ENCODE measurements at regions not wholly inside any gene's neighbourhood (a gene's known extent, or its start where the extent isn't known, plus 50 kb on each side); places are given as distances from the start of the nearest gene placed in this dataset.

DNA sequence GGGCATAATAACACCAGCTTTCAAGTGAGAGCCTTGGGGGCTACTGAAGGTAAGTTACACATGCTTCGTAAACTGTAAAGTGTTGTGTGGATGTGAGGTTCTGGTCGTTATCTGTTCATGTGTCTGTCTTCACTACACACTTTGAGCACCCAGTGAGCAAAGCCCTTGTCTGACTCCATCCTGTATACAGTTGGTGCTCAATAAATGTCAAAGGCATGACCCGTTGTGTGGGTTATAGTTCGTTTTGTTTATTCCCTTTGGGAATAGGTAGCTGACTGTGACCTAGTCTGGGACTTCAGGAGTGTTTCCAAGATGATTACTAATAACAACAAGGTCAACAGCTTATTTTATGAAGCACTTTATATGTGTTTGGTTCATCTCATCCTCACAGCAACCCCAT, 146.9 kb downstream of the MIAT start:
- Histone ChIP-seq H3K9me3 (ENCODE audit: control insufficient read depth, low read length) (no peaks in the 10 kb centered on the region), H3K36me3 (ENCODE audit: control insufficient read depth, insufficient read depth, low read length) (no peaks in the 10 kb centered on the region), H3K4me3 (ENCODE audit: extremely low read depth, insufficient read depth, low read length, poor library complexity, severe bottlenecking) (no peak overlapping the region), H3K4me1 (ENCODE audit: control insufficient read depth, insufficient read depth, low read length, poor library complexity, severe bottlenecking) (peaks cover 19% of the 10 kb centered on the region), H3K27ac (ENCODE audit: low read depth, low read length, severe bottlenecking) (no peak overlapping the region)
- WGBS, 2 experiments (ENCODE audit: insufficient coverage in 2 of 2), result 100% methylated on average over 2 of the region's 4 CpGs; no CpG with 5 or more reads in 1 of the 2 experiments

DNA sequence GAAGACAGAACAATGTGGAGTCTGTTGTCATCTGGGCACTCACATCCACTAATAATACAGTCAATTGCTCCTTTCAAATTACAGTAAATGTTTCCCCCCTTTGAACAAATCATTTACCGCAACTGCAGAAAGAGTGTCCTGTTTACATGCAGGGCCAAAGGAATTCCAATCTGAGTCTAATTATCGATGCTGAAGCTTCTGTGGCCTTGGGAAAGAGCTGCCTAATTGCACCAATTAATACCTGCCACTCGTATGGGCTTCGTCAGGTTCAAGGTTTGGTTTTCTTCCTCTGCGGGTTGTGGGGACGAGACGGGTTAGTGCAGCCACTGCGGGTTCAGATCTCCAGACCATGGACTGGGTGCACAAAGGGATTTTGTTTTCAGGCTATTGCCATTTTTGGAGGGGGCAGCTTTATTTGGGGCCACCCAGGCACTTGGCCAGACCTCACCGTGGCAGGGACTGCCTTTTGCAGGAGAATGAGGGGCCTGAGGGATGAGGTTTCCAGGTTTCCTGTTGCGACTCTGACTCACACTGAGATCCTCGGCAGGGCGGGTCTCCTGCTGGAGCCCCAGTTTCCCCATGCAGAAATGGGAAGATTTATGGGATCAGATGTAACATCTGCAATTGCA, 147.6 kb downstream of the MIAT start:
- Histone ChIP-seq H3K27ac (ENCODE audit: low read depth, low read length, severe bottlenecking) (no peak overlapping the region), H3K9me3 (ENCODE audit: control insufficient read depth, low read length) (no peaks in the 10 kb centered on the region), H3K4me1 (ENCODE audit: control insufficient read depth, insufficient read depth, low read length, poor library complexity, severe bottlenecking) (peaks cover 19% of the 10 kb centered on the region), H3K36me3 (ENCODE audit: control insufficient read depth, insufficient read depth, low read length) (no peaks in the 10 kb centered on the region), H3K4me3 (ENCODE audit: extremely low read depth, insufficient read depth, low read length, poor library complexity, severe bottlenecking) (no peak overlapping the region)
- 75 to 79% methylated on average over 12 of the region's 12 CpGs for WGBS, 2 experiments (ENCODE audit: insufficient coverage in 2 of 2)

DNA sequence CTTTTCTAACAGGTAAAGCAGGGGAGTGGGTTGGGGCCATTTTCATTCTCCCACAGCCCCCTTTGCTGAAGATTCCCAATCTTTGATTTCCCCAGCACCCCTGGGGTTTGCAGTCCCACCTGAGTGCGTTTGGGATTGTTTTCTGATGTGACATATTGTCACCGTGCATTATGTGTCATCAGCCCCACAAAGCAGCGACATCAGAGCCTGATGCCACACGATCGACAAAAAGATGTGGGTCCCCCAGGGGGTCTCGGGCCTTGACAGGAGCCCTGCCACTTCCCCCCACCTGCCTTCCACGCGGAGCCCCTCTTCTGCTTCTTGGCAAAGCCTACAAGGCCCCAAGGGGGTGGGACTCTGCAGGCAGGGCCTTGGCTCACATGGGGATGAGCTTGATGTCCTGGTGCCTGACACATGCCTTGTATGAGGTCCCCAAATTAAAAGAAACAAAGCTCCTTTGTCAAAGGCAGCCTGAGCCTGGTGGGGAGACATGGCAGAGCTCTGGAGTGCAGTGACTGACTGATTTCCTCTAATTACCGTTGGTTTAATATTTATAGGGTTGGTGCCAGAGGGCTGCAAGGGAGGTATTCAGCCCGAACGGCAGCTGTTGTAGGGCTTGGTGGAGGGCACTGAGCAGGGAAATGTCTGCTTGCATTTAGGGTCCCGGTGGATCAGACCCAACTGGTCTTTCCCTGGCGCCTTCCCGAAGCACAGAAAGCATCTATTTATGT, 149.2 kb downstream of the MIAT start:
- H3K9me3 ChIP-seq (ENCODE audit: control insufficient read depth, low read length), result no peaks in the 10 kb centered on the region
- 83 to 86% methylated on average over 9 to 14 of the region's 14 CpGs for WGBS, 2 experiments (ENCODE audit: insufficient coverage in 2 of 2)
- no peaks in the 10 kb centered on the region for H3K36me3 ChIP-seq (ENCODE audit: control insufficient read depth, insufficient read depth, low read length)
- no peak overlapping the region for H3K4me3 ChIP-seq (ENCODE audit: extremely low read depth, insufficient read depth, low read length, poor library complexity, severe bottlenecking)
- H3K4me1 ChIP-seq (ENCODE audit: control insufficient read depth, insufficient read depth, low read length, poor library complexity, severe bottlenecking), result peaks cover 22% of the 10 kb centered on the region
- no peak overlapping the region for H3K27ac ChIP-seq (ENCODE audit: low read depth, low read length, severe bottlenecking)

DNA sequence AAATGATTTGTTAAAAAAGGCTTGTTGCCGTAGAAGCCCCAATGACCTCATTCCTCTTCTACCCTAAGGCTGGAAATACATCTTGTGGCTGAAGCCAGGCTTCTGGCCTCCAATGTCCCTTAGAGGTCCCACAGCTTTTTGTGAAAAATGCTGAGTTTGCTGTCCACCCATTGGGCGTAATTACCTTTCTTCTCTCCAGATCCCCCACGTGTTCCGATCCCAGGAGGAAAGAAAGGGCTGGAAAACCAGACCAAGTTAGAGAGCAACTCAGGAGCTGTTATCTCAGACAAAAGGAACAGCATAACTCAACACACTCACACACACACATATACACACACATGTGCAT, 154.2 kb downstream of the MIAT start:
- Histone ChIP-seq H3K36me3 (ENCODE audit: control insufficient read depth, insufficient read depth, low read length) (no peaks in the 10 kb centered on the region), H3K27ac (ENCODE audit: low read depth, low read length, severe bottlenecking) (no peak overlapping the region), H3K4me3 (ENCODE audit: extremely low read depth, insufficient read depth, low read length, poor library complexity, severe bottlenecking) (no peak overlapping the region), H3K4me1 (ENCODE audit: control insufficient read depth, insufficient read depth, low read length, poor library complexity, severe bottlenecking) (peaks cover 16% of the 10 kb centered on the region), H3K9me3 (ENCODE audit: control insufficient read depth, low read length) (no peaks in the 10 kb centered on the region)
- 90 to 100% methylated on average over 1 to 2 of the region's 4 CpGs for WGBS, 2 experiments (ENCODE audit: insufficient coverage in 2 of 2)

DNA sequence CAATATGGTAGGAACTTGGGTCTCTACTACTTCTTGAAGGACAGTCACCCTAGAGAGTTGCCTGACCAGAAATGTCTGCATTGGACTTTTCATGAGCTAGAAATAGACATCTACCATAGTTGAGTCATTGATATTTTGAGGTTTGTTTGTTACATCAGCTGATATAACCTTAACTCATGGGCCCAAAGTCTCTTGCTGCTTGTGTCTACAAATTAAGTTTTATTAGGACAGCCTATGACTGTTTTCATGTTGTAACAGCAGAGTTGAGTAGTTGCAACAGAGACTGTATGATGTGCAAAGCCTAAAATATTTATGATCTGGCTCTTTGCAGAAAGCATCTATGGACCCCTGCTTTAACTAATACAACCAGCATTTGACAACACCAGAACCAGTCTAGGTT, 155.3 kb downstream of the MIAT start:
- Histone ChIP-seq H3K27ac (ENCODE audit: low read depth, low read length, severe bottlenecking) (no peak overlapping the region), H3K9me3 (ENCODE audit: control insufficient read depth, low read length) (peaks cover under 1% of the 10 kb centered on the region), H3K4me1 (ENCODE audit: control insufficient read depth, insufficient read depth, low read length, poor library complexity, severe bottlenecking) (peaks cover 16% of the 10 kb centered on the region), H3K4me3 (ENCODE audit: extremely low read depth, insufficient read depth, low read length, poor library complexity, severe bottlenecking) (no peak overlapping the region), H3K36me3 (ENCODE audit: control insufficient read depth, insufficient read depth, low read length) (no peaks in the 10 kb centered on the region)

DNA sequence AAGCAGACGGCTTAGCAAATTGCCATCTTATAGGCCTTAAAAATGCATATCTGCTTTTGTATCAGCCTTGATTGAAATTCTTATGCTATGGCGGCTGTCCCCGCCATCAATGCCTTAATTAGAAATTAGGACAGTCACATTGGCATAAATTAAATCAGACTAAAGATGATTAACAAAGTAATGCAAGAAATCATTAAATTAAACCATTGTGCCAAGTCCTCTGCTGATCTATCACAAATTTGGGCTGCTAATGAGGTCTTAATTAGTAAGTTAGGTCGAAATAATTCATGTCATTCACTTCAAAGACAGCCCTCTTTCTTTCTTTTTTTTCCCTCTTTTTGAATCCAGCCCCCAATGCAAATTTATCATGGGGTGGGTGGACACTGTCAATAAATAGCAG, 159.3 kb downstream of the MIAT start:
- H3K4me3 ChIP-seq (ENCODE audit: extremely low read depth, insufficient read depth, low read length, poor library complexity, severe bottlenecking), result no peak overlapping the region
- H3K4me1 ChIP-seq (ENCODE audit: control insufficient read depth, insufficient read depth, low read length, poor library complexity, severe bottlenecking), result peaks cover 2% of the 10 kb centered on the region
- no peak overlapping the region for H3K27ac ChIP-seq (ENCODE audit: low read depth, low read length, severe bottlenecking)
- no peaks in the 10 kb centered on the region for H3K36me3 ChIP-seq (ENCODE audit: control insufficient read depth, insufficient read depth, low read length)
- WGBS, 2 experiments (ENCODE audit: insufficient coverage in 2 of 2), result 80% methylated on average over 1 of the region's 4 CpGs; no CpG with 5 or more reads in 1 of the 2 experiments
- H3K9me3 ChIP-seq (ENCODE audit: control insufficient read depth, low read length), result peaks cover 6% of the 10 kb centered on the region

DNA sequence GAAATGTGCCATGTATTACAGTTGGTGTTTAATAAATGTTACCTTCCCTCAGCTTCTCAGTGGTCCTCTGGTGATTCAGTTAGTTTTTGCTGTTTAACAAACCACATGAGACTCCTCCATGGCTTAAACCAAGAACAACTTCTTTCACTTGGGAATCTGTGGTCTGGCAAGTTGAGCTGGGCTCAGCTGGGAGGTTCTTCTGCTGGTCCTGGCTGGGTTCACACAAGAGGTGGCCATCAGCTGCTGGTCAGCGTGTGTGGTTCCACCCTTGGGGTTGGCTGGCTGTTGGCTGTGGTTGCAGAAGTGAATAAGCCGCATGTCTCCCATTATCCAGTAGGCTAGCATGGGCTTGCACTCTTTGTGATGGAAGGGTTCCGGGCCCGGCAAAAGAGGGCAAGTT, 160.5 kb downstream of the MIAT start:
- H3K27ac ChIP-seq (ENCODE audit: low read depth, low read length, severe bottlenecking), result no peak overlapping the region
- H3K4me3 ChIP-seq (ENCODE audit: extremely low read depth, insufficient read depth, low read length, poor library complexity, severe bottlenecking), result no peak overlapping the region
- peaks cover 6% of the 10 kb centered on the region for H3K9me3 ChIP-seq (ENCODE audit: control insufficient read depth, low read length)
- no peaks in the 10 kb centered on the region for H3K36me3 ChIP-seq (ENCODE audit: control insufficient read depth, insufficient read depth, low read length)
- 71 to 72% methylated on average over 4 of the region's 4 CpGs for WGBS, 2 experiments (ENCODE audit: insufficient coverage in 2 of 2)
- H3K4me1 ChIP-seq (ENCODE audit: control insufficient read depth, insufficient read depth, low read length, poor library complexity, severe bottlenecking), result no peaks in the 10 kb centered on the region

DNA sequence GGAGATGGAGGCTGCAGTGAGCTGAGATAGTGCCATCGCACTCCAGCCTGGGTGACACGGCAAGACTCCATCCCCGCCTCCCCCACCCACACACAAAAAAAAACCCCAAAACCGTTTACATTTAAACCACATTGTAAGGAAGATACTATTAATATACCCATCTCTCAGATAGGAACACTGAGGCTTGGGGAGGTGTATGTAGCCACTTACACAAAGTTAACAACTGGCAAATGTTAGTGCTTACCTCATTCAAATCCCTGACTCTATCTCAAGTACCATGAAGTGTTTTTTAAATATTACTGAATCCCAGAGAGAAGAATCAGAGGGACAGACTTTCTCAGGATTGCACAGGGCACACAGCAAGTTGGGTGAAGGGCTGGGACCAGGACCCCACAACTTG, 164.5 kb downstream of the MIAT start:
- H3K36me3 ChIP-seq (ENCODE audit: control insufficient read depth, insufficient read depth, low read length), result no peaks in the 10 kb centered on the region
- H3K4me1 ChIP-seq (ENCODE audit: control insufficient read depth, insufficient read depth, low read length, poor library complexity, severe bottlenecking), result no peaks in the 10 kb centered on the region
- H3K9me3 ChIP-seq (ENCODE audit: control insufficient read depth, low read length), result peaks cover 6% of the 10 kb centered on the region
- H3K4me3 ChIP-seq (ENCODE audit: extremely low read depth, insufficient read depth, low read length, poor library complexity, severe bottlenecking), result no peak overlapping the region
- WGBS, 2 experiments (ENCODE audit: insufficient coverage in 2 of 2), result no CpG with 5 or more reads among the region's 4 CpGs
- no peak overlapping the region for H3K27ac ChIP-seq (ENCODE audit: low read depth, low read length, severe bottlenecking)

DNA sequence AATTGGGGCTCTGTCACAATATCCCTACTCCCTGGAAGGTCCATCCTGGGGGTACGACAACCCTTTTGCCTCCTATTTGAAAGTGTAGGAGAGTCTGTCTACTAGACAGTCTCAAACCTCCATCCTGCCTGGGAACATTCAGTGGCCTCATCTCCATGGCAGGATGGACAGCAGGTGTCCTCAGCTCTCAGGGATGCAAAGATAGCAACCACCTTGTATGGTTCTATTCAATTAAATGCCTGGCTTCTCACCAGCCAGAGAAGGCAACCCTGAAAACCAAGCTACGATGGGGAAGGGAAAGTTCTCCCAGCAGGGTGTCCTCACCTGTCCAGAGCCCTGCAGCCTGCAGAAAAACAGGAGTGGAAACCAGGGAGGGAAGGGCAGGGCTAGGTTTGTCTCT, 164.9 kb downstream of the MIAT start:
- Histone ChIP-seq H3K9me3 (ENCODE audit: control insufficient read depth, low read length) (peaks cover 6% of the 10 kb centered on the region), H3K36me3 (ENCODE audit: control insufficient read depth, insufficient read depth, low read length) (no peaks in the 10 kb centered on the region), H3K27ac (ENCODE audit: low read depth, low read length, severe bottlenecking) (no peak overlapping the region), H3K4me1 (ENCODE audit: control insufficient read depth, insufficient read depth, low read length, poor library complexity, severe bottlenecking) (no peaks in the 10 kb centered on the region), H3K4me3 (ENCODE audit: extremely low read depth, insufficient read depth, low read length, poor library complexity, severe bottlenecking) (no peak overlapping the region)
- WGBS, 2 experiments (ENCODE audit: insufficient coverage in 2 of 2), result 48 to 60% methylated on average over 2 of the region's 2 CpGs

DNA sequence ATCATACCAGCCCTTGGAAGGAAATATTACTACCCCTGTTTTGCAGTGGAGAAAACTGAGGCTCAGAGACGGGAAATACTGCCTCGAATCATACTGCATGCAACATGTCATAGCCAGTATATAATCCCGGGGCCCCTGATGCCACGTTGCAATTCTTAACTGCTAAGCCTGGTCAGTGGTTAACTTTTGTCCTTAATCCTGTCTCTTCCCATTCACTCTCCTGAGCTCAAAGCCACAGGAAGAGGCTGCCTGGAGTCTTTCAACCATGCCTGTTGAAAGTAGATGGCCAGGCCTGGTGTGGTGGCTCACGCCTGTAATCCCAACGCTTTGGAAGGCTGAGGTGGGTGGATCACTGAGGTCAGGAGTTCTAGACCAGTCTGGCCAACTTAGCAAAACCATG, 166.6 kb downstream of the MIAT start:
- Histone ChIP-seq H3K4me3 (ENCODE audit: extremely low read depth, insufficient read depth, low read length, poor library complexity, severe bottlenecking) (no peak overlapping the region), H3K9me3 (ENCODE audit: control insufficient read depth, low read length) (no peaks in the 10 kb centered on the region), H3K27ac (ENCODE audit: low read depth, low read length, severe bottlenecking) (no peak overlapping the region), H3K4me1 (ENCODE audit: control insufficient read depth, insufficient read depth, low read length, poor library complexity, severe bottlenecking) (no peaks in the 10 kb centered on the region), H3K36me3 (ENCODE audit: control insufficient read depth, insufficient read depth, low read length) (no peaks in the 10 kb centered on the region)
- 80 to 87% methylated on average over 3 to 4 of the region's 6 CpGs for WGBS, 2 experiments (ENCODE audit: insufficient coverage in 2 of 2)
